Activated T-cell treated with anti-CD3 and anti-CD28 coated beads, Interleukin-2, amount 50 U/mL, for 72 hours (primary cell): ENCODE measurements at regions not wholly inside any gene's neighbourhood (a gene's known extent, or its start where the extent isn't known, plus 50 kb on each side); places are given as distances from the start of the nearest gene placed in this dataset.
"Not testable (repeated sequence)": the region's sequence is repeated elsewhere in the genome, so short reads cannot be mapped to it uniquely, and the experiment has no call there.

Experiments used
- ATAC-seq, 2 donors: fragments of 150-1000 bp; cut with Tn5 transposase; replicated peaks in 1 of 2; 2 replicates each; pipeline ENCODE4 v1.10.0; 2021; ENCODE audit warnings: moderate library complexity in 2 of 2, mild to moderate bottlenecking in 1 of 2
- DNase-seq, 2 donors: peaks; one replicate each; pipeline ENCODE4 v3.0.0; 2021 to 2022; ENCODE audit warnings: mixed read lengths in 1 of 2
- H3K27ac Mint-ChIP-seq: one replicate; pipeline ENCODE4 v1.8.0; 2022; ENCODE audit warnings: mild to moderate bottlenecking, moderate library complexity, mixed read lengths
- H3K27me3 Mint-ChIP-seq: one replicate; pipeline ENCODE4 v1.8.0; 2022; ENCODE audit warnings: low read depth, mixed read lengths
- H3K36me3 Mint-ChIP-seq, 2 donors: one replicate each; pipeline ENCODE4 v1.8.0; 2022; ENCODE audit warnings: mixed read lengths in 2 of 2, mild to moderate bottlenecking in 1 of 2; ENCODE audit not compliant: insufficient read depth in 2 of 2
- H3K4me1 Mint-ChIP-seq: one replicate; pipeline ENCODE4 v1.8.0; 2022; ENCODE audit warnings: low read depth, mixed read lengths
- H3K4me3 Mint-ChIP-seq, 2 donors: one replicate each; pipeline ENCODE4 v1.8.0; 2022; ENCODE audit warnings: mild to moderate bottlenecking in 2 of 2, mixed read lengths in 2 of 2, moderate library complexity in 2 of 2
- H3K9me3 Mint-ChIP-seq, 2 donors: one replicate each; pipeline ENCODE4 v1.8.0; 2022; ENCODE audit warnings: mixed read lengths in 2 of 2

DNA sequence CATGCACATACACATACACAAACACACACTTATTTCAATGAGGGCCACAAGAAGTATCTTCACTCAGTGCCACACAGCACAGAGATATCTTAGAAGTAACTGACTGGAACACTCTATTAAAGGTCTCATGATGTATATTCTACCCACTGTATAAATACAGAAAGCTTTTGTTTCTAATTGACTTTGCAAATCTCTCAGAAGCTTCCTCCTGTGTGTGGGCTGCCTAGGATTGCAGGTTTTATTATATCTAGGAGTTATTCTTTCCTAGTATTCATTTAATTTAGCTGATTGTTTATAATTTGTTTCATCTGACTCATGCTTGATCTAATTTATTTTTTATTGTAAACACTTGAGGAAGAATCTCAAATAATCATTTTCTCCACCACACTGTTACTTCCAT is 262.4 kb upstream of the ACTBL2 start:
- no peak overlapping the region for H3K4me3 Mint-ChIP-seq
- DNase-seq (no peak), ATAC-seq (no peak)
- H3K27me3 Mint-ChIP-seq, result peaks cover 11% of the 10 kb centered on the region
- no peaks in the 10 kb centered on the region for H3K9me3 Mint-ChIP-seq
- H3K36me3 Mint-ChIP-seq, result no peaks in the 10 kb centered on the region
- no peak overlapping the region for H3K27ac Mint-ChIP-seq
- peaks cover 9% of the 10 kb centered on the region for H3K4me1 Mint-ChIP-seq

GRCh38 chr5:57741336-57741735 is 258.7 kb upstream of the ACTBL2 start:
- ATAC-seq (no peak), DNase-seq (no peak)
- Mint-ChIP-seq H3K27ac (no peak overlapping the region), H3K27me3 (no peaks in the 10 kb centered on the region), H3K9me3 (no peaks in the 10 kb centered on the region), H3K4me1 (no peaks in the 10 kb centered on the region), H3K4me3 (no peak overlapping the region), H3K36me3 (no peaks in the 10 kb centered on the region)

DNA sequence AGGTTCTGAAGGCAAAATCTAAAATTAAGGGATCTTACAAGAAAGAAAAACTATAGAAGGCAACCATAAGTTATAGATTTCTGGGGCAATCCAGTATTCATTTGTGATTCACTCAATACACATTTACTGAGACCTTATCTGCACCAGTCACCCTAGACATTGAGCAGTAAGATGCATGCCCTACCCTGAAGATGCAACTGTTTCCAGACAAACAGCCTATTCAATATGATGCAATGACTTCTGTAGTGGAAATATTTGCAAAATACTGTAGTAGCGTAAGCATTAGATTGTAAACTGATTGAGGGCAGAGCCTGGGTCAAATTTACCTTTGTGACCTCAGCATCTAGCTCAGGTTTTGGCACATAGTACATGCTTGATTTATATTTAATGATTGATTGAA is 256.2 kb upstream of the ACTBL2 start:
- no peak overlapping the region for H3K4me3 Mint-ChIP-seq
- DNase-seq (no peak), ATAC-seq (no peak)
- no peaks in the 10 kb centered on the region for H3K36me3 Mint-ChIP-seq
- peaks cover 7% of the 10 kb centered on the region for H3K27me3 Mint-ChIP-seq
- H3K4me1 Mint-ChIP-seq, result no peaks in the 10 kb centered on the region
- H3K9me3 Mint-ChIP-seq, result no peaks in the 10 kb centered on the region
- H3K27ac Mint-ChIP-seq, result no peak overlapping the region

- ATAC-seq, result no peak
- Mint-ChIP-seq H3K4me1 (no peaks in the 10 kb centered on the region), H3K27ac (no peak overlapping the region), H3K9me3 (no peaks in the 10 kb centered on the region), H3K36me3 (no peaks in the 10 kb centered on the region), H3K27me3 (peaks cover 7% of the 10 kb centered on the region), H3K4me3 (no peak overlapping the region)
- no peak for DNase-seq
Measured at GRCh38 chr5:57738301-57738700, 255.7 kb upstream of the ACTBL2 start.

DNA sequence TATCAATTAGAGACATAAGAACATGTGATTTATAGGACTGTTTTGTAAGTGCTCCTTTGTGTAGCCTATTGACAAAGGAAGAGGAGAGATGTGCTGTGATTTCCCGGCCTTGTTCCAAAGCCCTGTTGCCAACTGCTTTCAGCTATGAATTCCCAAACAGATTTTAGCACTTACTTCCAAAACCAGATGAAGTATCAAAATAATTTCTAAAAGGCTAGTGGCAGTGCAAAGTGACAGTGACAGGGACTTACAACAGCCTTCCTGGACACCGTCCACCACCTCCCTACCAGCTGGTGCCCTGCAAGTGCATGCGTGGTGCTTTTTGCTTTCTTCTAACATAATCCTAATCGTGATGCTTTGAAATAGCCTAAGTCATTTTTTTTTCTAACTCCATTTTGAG is 254.1 kb upstream of the ACTBL2 start:
- DNase-seq (no peak), ATAC-seq (no peak)
- Mint-ChIP-seq H3K27me3 (peaks cover 12% of the 10 kb centered on the region), H3K4me3 (no peak overlapping the region), H3K9me3 (no peaks in the 10 kb centered on the region), H3K4me1 (no peaks in the 10 kb centered on the region), H3K27ac (no peak overlapping the region), H3K36me3 (no peaks in the 10 kb centered on the region)

- not testable (repeated sequence) for H3K9me3 Mint-ChIP-seq, DNase-seq, H3K27ac Mint-ChIP-seq, H3K36me3 Mint-ChIP-seq, H3K4me3 Mint-ChIP-seq, H3K4me1 Mint-ChIP-seq, ATAC-seq
- H3K27me3 Mint-ChIP-seq, result peaks cover 22% of the 10 kb centered on the region
Measured at GRCh38 chr5:57735279-57736153, 252.9 kb upstream of the ACTBL2 start.

DNA sequence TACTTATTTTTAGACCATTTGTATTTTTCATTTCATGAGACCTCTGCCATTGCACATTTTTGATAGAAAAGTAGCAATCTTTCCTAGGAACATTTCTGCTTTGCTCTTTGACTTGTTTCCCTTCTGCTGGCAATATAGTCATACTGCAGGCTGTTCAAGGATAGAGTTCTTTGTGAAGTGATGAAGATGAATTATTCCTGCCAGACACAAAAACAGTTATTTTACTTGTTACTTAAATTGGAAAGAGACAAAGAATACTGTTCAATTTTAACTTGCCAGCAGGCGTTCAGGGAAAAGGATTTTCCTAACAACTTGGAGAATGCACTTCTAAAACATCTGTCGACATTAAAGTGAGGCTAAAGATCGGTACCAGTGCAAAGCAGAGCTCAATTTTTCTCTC is 251.7 kb upstream of the ACTBL2 start:
- Mint-ChIP-seq H3K27me3 (peaks cover 22% of the 10 kb centered on the region), H3K9me3 (peaks cover 0 to 2% of the 10 kb centered on the region in 2 donors), H3K36me3 (no peaks in the 10 kb centered on the region), H3K4me3 (no peak overlapping the region), H3K4me1 (no peaks in the 10 kb centered on the region), H3K27ac (no peak overlapping the region)
- DNase-seq (no peak), ATAC-seq (no peak)

DNA sequence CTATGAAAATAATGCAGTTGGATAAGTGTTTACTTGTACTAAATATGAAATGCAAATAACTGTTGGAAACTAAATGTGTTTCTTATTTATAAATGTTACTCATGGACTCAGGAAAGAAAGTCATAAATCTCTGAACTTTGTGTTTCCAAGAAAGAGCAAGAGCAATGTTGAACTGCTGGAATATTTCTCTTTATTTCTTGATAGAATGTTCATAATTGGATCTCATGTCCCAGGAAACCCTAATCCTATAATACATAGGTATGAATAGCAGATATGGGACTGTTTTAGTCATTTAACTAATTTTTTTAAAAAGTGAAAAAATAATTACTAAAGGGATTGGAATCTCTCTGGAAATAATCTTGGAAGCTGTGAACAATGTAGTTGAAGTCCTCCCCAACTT is 245.0 kb upstream of the ACTBL2 start:
- Mint-ChIP-seq H3K9me3 (peaks cover 0 to 4% of the 10 kb centered on the region in 2 donors), H3K36me3 (no peaks in the 10 kb centered on the region), H3K4me3 (no peak overlapping the region), H3K4me1 (no peaks in the 10 kb centered on the region), H3K27me3 (peaks cover 29% of the 10 kb centered on the region), H3K27ac (no peak overlapping the region)
- ATAC-seq (no peak), DNase-seq (no peak)

GRCh38 chr5:57725658-57726504 is 243.3 kb upstream of the ACTBL2 start:
- no peak for ATAC-seq
- no peak for DNase-seq
- no peaks in the 10 kb centered on the region for H3K4me1 Mint-ChIP-seq
- H3K27ac Mint-ChIP-seq, result no peak overlapping the region
- H3K36me3 Mint-ChIP-seq, result no peaks in the 10 kb centered on the region
- H3K27me3 Mint-ChIP-seq, result peaks cover 19% of the 10 kb centered on the region
- H3K9me3 Mint-ChIP-seq, result peaks cover 0 to 2% of the 10 kb centered on the region in 2 donors
- no peak overlapping the region for H3K4me3 Mint-ChIP-seq

DNA sequence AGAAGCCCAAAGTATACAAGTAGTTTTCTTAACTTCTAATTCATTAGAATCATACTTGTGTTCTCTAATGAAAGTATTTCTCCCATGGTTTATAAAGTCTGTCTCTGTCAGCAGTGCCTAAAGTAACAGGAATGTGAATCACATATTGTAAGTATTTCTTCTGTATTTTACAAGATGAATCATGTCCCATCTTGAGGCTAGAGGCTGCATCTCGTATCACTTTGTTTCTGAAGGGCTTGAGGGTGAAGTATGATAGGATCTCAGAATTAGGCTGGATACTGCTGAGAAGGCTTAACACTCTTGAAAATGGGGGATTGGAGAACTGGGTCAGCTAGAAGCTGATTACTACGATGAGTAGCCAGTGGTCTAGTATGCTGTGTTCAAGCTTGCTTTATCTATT is 242.2 kb upstream of the ACTBL2 start:
- no peak for ATAC-seq
- Mint-ChIP-seq H3K27ac (no peak overlapping the region), H3K9me3 (peaks cover 0 to 2% of the 10 kb centered on the region in 2 donors)

GRCh38 chr5:57721226-57721625 is 238.6 kb upstream of the ACTBL2 start:
- Mint-ChIP-seq H3K36me3 (no peaks in the 10 kb centered on the region), H3K27ac (no peak overlapping the region), H3K27me3 (peaks cover 26% of the 10 kb centered on the region), H3K4me3 (no peak overlapping the region), H3K4me1 (no peaks in the 10 kb centered on the region), H3K9me3 (no peaks in the 10 kb centered on the region)
- no peak for ATAC-seq
- no peak for DNase-seq

More for the DNA sequence above, 242.2 kb upstream of the ACTBL2 start:
- DNase-seq, result no peak
- H3K4me1 Mint-ChIP-seq, result no peaks in the 10 kb centered on the region
- peaks cover 24% of the 10 kb centered on the region for H3K27me3 Mint-ChIP-seq
- no peak overlapping the region for H3K4me3 Mint-ChIP-seq
- H3K36me3 Mint-ChIP-seq, result no peaks in the 10 kb centered on the region

DNA sequence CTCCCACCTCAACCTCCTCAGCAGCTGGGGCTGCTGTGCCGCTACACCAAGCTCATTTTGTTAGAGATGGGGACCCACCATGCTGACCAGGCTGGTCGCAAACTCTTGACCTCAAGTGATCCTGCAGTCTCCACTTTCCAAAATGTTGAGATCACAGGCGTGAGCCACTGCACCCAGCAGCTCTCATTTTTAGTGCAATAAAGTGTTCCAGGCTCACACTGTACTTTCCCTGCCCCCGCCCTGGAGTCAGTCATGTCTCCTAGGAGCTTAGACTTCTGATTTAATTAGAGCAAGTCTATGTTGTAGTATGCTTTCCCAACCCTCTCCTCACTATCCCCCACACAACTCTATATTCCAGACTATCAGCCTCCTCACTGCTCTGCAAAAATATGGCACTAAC is 238.0 kb upstream of the ACTBL2 start:
- no peak for DNase-seq
- no peaks in the 10 kb centered on the region for H3K4me1 Mint-ChIP-seq
- H3K27ac Mint-ChIP-seq, result no peak overlapping the region
- ATAC-seq, result no peak
- no peaks in the 10 kb centered on the region for H3K36me3 Mint-ChIP-seq
- H3K9me3 Mint-ChIP-seq, result no peaks in the 10 kb centered on the region
- peaks cover 26% of the 10 kb centered on the region for H3K27me3 Mint-ChIP-seq
- no peak overlapping the region for H3K4me3 Mint-ChIP-seq

GRCh38 chr5:57719216-57719615 is 236.6 kb upstream of the ACTBL2 start:
- H3K27me3 Mint-ChIP-seq, result peaks cover 26% of the 10 kb centered on the region
- H3K36me3 Mint-ChIP-seq, result no peaks in the 10 kb centered on the region
- DNase-seq, result no peak
- H3K4me3 Mint-ChIP-seq, result no peak overlapping the region
- no peak for ATAC-seq
- no peaks in the 10 kb centered on the region for H3K9me3 Mint-ChIP-seq
- no peaks in the 10 kb centered on the region for H3K4me1 Mint-ChIP-seq
- H3K27ac Mint-ChIP-seq, result no peak overlapping the region
